ENCODE measurements at regions not wholly inside any gene's neighbourhood (a gene's known extent, or its start where the extent isn't known, plus 50 kb on each side); places are given as distances from the start of the nearest gene placed in this dataset.

GRCh38 chr5:114249823-114250222 lies 112.0 kb upstream of the KCNN2 start:
- no peaks in the 10 kb centered on the region for H3K9me2 ChIP-seq (ENCODE audit: insufficient read depth)
- peaks cover 3% of the 10 kb centered on the region; the same call in 2 of the 3 replicates for H3K4me1 Mint-ChIP-seq
- no peak overlapping the region for H3K27ac ChIP-seq (ENCODE audit: low read depth)
- no peaks in the 10 kb centered on the region for H4K20me1 ChIP-seq (replicated peaks; ENCODE audit: insufficient read depth)
- TF ChIP-seq ZNF331 (CRISPR knock-in tag; IDR thresholded peaks at IDR 0.05; ENCODE audit: low read depth) = no peak
- TF ChIP-seq CTCF (conservative IDR thresholded peaks at IDR 0.05; ENCODE audit: low read depth in 2 of 2) = no peak
- no peak for TF ChIP-seq JUNB (IDR thresholded peaks at IDR 0.05; ENCODE audit: unreplicated experiment)
- no peak for TF ChIP-seq ZNF462 (CRISPR knock-in tag; IDR thresholded peaks at IDR 0.05)
- no peak for TF ChIP-seq EZH2phosphoT487 (IDR thresholded peaks at IDR 0.05; ENCODE audit: unreplicated experiment)
- TF ChIP-seq STAT1 (IDR thresholded peaks at IDR 0.05; ENCODE audit: unreplicated experiment) = no peak
- no peak for TF ChIP-seq REST (IDR thresholded peaks at IDR 0.05; ENCODE audit: unreplicated experiment)
- no peak for TF ChIP-seq EZH2 (IDR thresholded peaks at IDR 0.05; ENCODE audit: low read depth, unreplicated experiment)
- no peak for TF ChIP-seq ETS1 (IDR thresholded peaks at IDR 0.05)
- no peak for TF ChIP-seq NANOG (IDR thresholded peaks at IDR 0.05; ENCODE audit: borderline replicate concordance)
- TF ChIP-seq ZNF114 (CRISPR knock-in tag; IDR thresholded peaks at IDR 0.05) = no peak
- no peak for TF ChIP-seq CREB1 (CRISPR knock-in tag; IDR thresholded peaks at IDR 0.05; ENCODE audit: low read depth)
- no peak for TF ChIP-seq POLR2AphosphoS5 (IDR thresholded peaks at IDR 0.05; ENCODE audit: low read depth)
- H3K36me3 ChIP-seq (ENCODE audit: insufficient read depth) = no peaks in the 10 kb centered on the region
- no peaks in the 10 kb centered on the region for H3K79me2 ChIP-seq (replicated peaks; ENCODE audit: insufficient read depth)
- H3K4me2 ChIP-seq = no peak overlapping the region
- H3K9me3 Mint-ChIP-seq = no peaks in the 10 kb centered on the region
- H3K27me3 Mint-ChIP-seq (ENCODE audit: insufficient read depth, low read depth, poor library complexity) = no peaks in the 10 kb centered on the region
- no peak overlapping the region for H3K27ac Mint-ChIP-seq
- H2AFZ ChIP-seq = no peak overlapping the region
- H3K4me3 Mint-ChIP-seq = no peak overlapping the region
- ATAC-seq (no peak), DNase-seq (ENCODE audit: low spot score) (no peak)
- no peaks in the 10 kb centered on the region for H3K27me3 ChIP-seq (ENCODE audit: insufficient read depth)
- H3K36me3 Mint-ChIP-seq (ENCODE audit: low read depth) = no peaks in the 10 kb centered on the region
- H3K4me1 ChIP-seq (ENCODE audit: insufficient read depth) = no peaks in the 10 kb centered on the region
- H3F3A ChIP-seq (replicated peaks; ENCODE audit: low read depth) = no peaks in the 10 kb centered on the region
- no peak overlapping the region for H3K4me3 ChIP-seq
